ENCODE measurements at regions not wholly inside any gene's neighbourhood (a gene's known extent, or its start where the extent isn't known, plus 50 kb on each side); places are given as distances from the start of the nearest gene placed in this dataset.

DNA sequence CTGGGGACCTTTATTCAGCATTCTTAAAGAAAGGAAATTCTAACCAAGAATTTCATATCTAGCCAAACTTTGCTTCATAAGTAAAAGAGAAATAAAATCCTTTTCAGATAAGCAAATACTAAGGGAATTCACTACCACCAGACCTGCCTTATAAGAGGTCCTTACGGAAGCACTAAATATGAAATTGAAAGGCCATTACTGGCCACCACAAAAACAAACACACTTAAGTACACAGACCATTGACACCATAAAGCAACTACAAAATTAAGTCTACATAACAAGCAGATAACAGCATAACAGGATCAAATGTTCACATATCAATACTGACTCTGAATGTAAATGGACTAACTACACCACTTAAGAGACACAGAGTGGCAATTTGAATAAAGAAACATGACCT lies 361.4 kb upstream of the POU5F2 start:
- TF ChIP-seq, protein P1, sequence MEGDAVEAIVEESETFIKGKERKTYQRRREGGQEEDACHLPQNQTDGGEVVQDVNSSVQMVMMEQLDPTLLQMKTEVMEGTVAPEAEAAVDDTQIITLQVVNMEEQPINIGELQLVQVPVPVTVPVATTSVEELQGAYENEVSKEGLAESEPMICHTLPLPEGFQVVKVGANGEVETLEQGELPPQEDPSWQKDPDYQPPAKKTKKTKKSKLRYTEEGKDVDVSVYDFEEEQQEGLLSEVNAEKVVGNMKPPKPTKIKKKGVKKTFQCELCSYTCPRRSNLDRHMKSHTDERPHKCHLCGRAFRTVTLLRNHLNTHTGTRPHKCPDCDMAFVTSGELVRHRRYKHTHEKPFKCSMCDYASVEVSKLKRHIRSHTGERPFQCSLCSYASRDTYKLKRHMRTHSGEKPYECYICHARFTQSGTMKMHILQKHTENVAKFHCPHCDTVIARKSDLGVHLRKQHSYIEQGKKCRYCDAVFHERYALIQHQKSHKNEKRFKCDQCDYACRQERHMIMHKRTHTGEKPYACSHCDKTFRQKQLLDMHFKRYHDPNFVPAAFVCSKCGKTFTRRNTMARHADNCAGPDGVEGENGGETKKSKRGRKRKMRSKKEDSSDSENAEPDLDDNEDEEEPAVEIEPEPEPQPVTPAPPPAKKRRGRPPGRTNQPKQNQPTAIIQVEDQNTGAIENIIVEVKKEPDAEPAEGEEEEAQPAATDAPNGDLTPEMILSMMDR (IDR thresholded peaks at IDR 0.05) = no peak

DNA sequence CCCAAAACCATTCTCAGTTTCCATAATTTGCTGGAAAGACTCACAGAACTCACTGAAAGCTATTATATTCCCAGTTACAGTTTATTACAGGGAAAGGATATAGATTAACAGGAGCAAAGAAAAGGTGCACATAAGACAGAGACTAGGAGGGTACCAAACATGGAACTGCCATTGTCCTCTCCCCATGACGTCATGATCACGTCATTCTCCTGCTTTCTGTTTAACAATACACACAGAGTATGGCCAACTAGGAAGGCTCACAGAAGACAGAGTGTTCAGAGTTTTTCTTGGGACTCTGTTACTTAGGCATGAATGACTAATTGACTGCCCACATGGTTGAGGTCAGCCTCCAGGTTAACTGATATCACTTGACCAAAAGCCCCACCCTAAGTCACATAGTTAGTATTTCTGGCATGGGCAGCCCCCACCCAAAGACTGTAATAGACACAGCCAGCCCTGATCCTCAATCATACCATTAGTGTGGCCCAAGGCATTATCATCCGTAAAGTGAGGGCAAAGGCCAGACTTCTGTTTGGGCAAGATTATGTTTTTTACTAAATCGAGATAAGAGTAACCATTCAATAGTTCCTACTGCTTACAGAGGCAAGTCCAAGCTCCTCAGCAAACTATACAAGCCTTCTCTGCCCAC lies 353.5 kb upstream of the POU5F2 start:
- TF ChIP-seq, protein P1 (IDR thresholded peaks at IDR 0.05) = no peak

DNA sequence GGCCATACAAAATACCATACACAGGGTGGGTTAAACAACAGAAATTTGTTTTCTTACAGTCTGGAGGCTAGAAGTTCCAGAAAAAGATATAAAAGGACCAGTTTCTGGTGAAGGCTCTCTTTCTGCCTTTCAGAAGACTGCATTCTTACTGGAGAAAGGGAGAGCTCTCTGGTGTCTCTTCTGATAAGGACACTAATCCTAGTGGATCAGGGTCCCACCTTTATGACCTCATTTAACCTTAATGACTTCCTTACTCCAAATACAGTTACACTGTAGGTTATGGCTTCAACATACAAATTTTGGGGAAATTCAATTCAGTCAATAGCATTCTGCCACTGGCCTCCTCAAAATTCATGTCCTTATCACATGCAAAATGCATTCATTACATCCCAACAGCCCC lies 351.9 kb upstream of the POU5F2 start:
- TF ChIP-seq, protein P1 (IDR thresholded peaks at IDR 0.05) = no peak

DNA sequence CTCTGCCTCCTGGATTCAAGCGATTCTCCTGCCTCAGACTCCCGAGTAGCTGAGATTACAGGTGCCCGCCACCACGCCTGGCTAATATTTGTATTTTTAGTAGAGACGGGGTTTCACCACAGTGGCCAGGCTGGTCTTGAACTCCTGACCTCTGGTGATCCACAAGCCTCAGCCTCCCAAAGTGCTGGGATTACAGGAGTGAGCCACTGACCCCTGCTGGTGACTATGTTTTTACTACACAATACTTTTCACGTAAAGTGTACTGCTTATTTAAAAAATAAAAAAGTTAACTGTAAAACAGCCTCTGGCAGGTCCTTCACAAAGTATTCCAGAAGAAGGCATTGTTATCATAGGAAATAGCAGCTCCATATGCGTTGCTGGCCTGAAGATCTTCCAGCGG lies 345.2 kb upstream of the POU5F2 start:
- TF ChIP-seq, protein P1 (IDR thresholded peaks at IDR 0.05) = peak; percentile 54

DNA sequence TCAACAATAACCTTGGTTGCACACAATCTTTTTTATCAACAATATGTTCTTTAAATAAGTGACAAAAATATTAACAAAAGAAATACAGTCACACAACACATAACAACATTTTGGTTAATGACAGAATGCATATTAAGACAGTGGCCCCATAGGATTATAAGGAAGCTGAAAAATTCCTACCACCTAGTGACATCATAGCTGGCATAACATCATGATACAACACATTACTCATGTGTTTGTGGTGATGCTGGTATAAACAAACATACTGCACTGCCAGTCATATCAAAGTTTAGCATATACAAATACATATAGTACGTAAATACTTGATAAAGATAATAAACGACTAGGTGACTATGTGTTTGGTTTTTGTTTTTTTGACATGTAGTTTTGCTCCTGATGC lies 344.8 kb upstream of the POU5F2 start:
- TF ChIP-seq, protein P1 (IDR thresholded peaks at IDR 0.05) = no peak

DNA sequence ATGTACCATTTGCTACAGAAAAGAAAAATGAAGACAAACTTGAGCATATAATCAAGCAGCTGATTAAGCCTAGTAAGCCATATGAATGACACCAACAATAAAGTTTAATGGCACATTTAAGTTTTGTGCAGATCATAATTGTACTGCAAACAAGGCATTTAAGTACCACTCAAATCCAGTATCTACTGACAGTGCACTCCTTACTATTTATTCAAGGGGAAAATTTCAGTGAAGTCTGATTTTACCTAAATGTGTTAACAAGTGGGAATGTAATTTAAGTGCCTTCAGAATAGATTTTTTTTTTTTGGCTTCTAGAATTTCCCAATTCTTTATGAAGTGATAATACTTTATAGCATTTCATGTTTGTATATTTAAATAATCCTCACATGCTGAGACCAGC lies 341.0 kb upstream of the POU5F2 start:
- TF ChIP-seq, protein P1 (IDR thresholded peaks at IDR 0.05) = no peak

DNA sequence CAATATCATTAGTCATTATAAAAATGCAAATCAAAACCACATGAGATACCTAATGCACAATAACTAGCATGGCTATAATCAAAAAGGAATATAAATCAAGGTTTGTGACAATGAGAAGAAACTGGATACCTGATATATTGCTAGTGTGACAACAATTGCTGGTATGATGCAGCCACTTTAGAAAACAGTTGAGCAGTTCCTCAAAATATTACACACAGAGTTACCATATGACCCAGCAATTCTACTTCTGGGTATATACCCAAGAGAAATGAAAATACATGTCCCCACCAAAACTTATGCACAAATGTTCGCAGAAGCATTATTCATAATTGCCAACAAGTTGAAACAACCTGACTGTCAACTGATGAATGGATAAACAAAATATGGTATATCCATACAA lies 339.7 kb upstream of the POU5F2 start:
- TF ChIP-seq, protein P1 (IDR thresholded peaks at IDR 0.05) = no peak

DNA sequence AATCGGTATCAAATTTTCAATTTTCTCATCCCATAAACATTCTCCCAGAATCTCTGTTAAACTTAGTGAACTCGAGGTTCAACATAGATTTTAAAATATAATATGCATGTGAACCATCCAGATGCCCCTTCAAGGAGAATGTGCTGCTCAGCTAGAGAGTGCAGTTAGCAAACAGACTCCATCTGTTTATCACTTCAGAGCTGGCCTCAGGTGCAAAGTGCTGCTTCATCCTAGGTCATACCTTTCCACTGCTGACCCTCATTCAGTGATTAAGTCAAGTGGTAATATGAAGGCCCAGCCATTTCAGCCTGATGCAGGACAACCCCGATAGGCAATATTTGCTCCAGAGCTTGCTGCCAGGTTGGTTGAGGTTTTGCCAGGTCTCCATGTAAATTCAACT lies 339.0 kb upstream of the POU5F2 start:
- TF ChIP-seq, protein P1 (IDR thresholded peaks at IDR 0.05) = no peak

Measured in LNCAP (cell line).